K562 (cell line): ENCODE measurements at regions not wholly inside any gene's neighbourhood (a gene's known extent, or its start where the extent isn't known, plus 50 kb on each side); places are given as distances from the start of the nearest gene placed in this dataset.

Source experiments
- ATAC-seq: fragments of 200-7000 bp; cut with Tn5 transposase; 3 replicates; pipeline ENCODE4 v1.9.1; 2020; ENCODE audit warnings: moderate library complexity
- BruUV-seq: library from RNA; stranded (reverse); fragments of 400-500 nt; replicated peaks from 2 replicates; lab custom pipeline; 2021; lab: Mats Ljungman, UMichigan
- CTCF ChIA-PET: fragments of 300-600 bp; formaldehyde crosslinking; extraction: SDS; loops from one replicate; lab custom pipeline; 2021; ENCODE audit warnings: low intra/inter-chr PET ratio; lab: Yijun Ruan, JAX
- POLR2A ChIA-PET: fragments of 300-600, 350-650 bp; sonication (Branson Sonifier 250); formaldehyde crosslinking; extraction: SDS; loops from one replicate; lab custom pipeline; 2021; ENCODE audit warnings: antibody characterized with exemption, inconsistent platforms; lab: Yijun Ruan, JAX
- DNase-seq, 4 experiments: peaks; one replicate each; pipeline versions ENCODE4 v3.0.0 to v3.0.0-alpha.2; 2011 to 2018; ENCODE audit warnings: low spot score in 3 of 4, mixed read lengths in 3 of 4; ENCODE audit errors: extremely low read depth in 1 of 4
- FAIRE-seq: peaks from 2 replicates; lab custom pipeline; 2011; peaks lifted over from hg19 to GRCh38; lab: Jason Lieb, UNC
- H2AFZ ChIP-seq: 2 replicates; pipeline ENCODE4 v1.6.0; 2011; ENCODE audit warnings: low read depth, low read length, control low read depth, inconsistent platforms
- H3K27ac ChIP-seq: fragments of 200-600 bp; 3 replicates; pipeline ENCODE4 v1.8.0; 2011; ENCODE audit warnings: low read depth, mild to moderate bottlenecking, control low read depth, inconsistent platforms, low read length, moderate library complexity, mixed read lengths; ENCODE audit errors: extremely low read depth
- H3K27me3 ChIP-seq, 2 experiments: fragments of 300-600 bp in 1 of 2; 2 replicates in 1 of 2; 3 replicates in 1 of 2; pipeline versions ENCODE4 v1.6.0 to v1.8.0; 2011; ENCODE audit warnings: inconsistent platforms in 2 of 2, low read length in 2 of 2, mild to moderate bottlenecking in 1 of 2, mixed read lengths in 1 of 2, moderate library complexity in 1 of 2; ENCODE audit not compliant: control insufficient read depth in 2 of 2, insufficient read depth in 2 of 2
- H3K36me3 ChIP-seq: fragments of 300-600 bp; 3 replicates; pipeline ENCODE4 v1.8.0; 2011; ENCODE audit warnings: mild to moderate bottlenecking, low read length, inconsistent platforms; ENCODE audit not compliant: control insufficient read depth, insufficient read depth
- H3K4me1 ChIP-seq, 2 experiments: fragments of 200-600 bp in 1 of 2; replicated peaks in 1 of 2; 2 replicates in 1 of 2; 3 replicates in 1 of 2; pipeline versions ENCODE4 v1.5.1 to v1.8.0; 2011; ENCODE audit warnings: inconsistent platforms in 2 of 2, low read length in 2 of 2, mild to moderate bottlenecking in 1 of 2, mixed read lengths in 1 of 2, moderate library complexity in 1 of 2; ENCODE audit not compliant: control insufficient read depth in 2 of 2, insufficient read depth in 2 of 2
- H3K4me2 ChIP-seq: 2 replicates; pipeline ENCODE4 v1.6.1; 2011; ENCODE audit warnings: low read length, control low read depth, inconsistent platforms, mixed read lengths; ENCODE audit not compliant: insufficient read depth
- H3K4me3 ChIP-seq: fragments of 200-600 bp; sonication (generic), shearing (Covaris generic); 2 replicates; pipeline ENCODE4 v1.5.1; 2016; ENCODE audit warnings: control low read depth, inconsistent platforms
- H3K79me2 ChIP-seq: fragments of 200-600 bp; 3 replicates; pipeline ENCODE4 v1.8.0; 2011; ENCODE audit warnings: low read length, inconsistent platforms; ENCODE audit not compliant: control insufficient read depth, insufficient read depth
- H3K9ac ChIP-seq, 2 experiments: 2 replicates each; pipeline versions ENCODE4 v1.6.0 to v1.6.1; 2011; ENCODE audit warnings: low read depth in 2 of 2, low read length in 2 of 2, control low read depth in 1 of 2, inconsistent platforms in 1 of 2, mild to moderate bottlenecking in 1 of 2, mixed read lengths in 1 of 2; ENCODE audit not compliant: insufficient read depth in 1 of 2
- H3K9me1 ChIP-seq: one replicate; pipeline ENCODE4 v1.6.0; 2011; ENCODE audit warnings: inconsistent platforms, mild to moderate bottlenecking, low read length, moderate library complexity; ENCODE audit not compliant: control insufficient read depth, insufficient read depth
- H3K9me3 ChIP-seq: replicated peaks from 2 replicates; pipeline ENCODE4 v1.5.1; 2011; ENCODE audit warnings: low read depth, low read length, inconsistent platforms; ENCODE audit not compliant: control insufficient read depth, insufficient read depth
- H4K20me1 ChIP-seq: replicated peaks from 2 replicates; pipeline ENCODE4 v1.6.1; 2011; ENCODE audit warnings: low read length, inconsistent platforms, mixed read lengths; ENCODE audit not compliant: control insufficient read depth, insufficient read depth
- RFX7 ChIP-seq: fragments of 250-450 bp; sonication (Bioruptor Pico); IDR thresholded peaks from 2 replicates; pipeline ENCODE4 v1.5.1; 2021; ENCODE audit warnings: mild to moderate bottlenecking
- WGBS: fragments of 100-300 bp; shearing (Covaris generic); methylation state at CpG from one replicate; pipeline ENCODE4 v1.1.6; 2016; ENCODE audit warnings: low coverage, mixed read lengths; ENCODE audit not compliant: insufficient coverage; ENCODE audit errors: missing lambda C conversion rate; 5-methylcytosine and 5-hydroxymethylcytosine counted together
- in situ Hi-C: fragments of 300-500 bp; cut with MboI; formaldehyde crosslinking; loops from 4 replicates; pipeline ENCODE4 v1.15.0; 2018; ENCODE audit warnings: inconsistent platforms, mixed read lengths
- intact Hi-C: fragments of 100-400 bp; cut with micrococcal nuclease; formaldehyde crosslinking; loops from 2 replicates; pipeline ENCODE4 v1.14.2; 2022
- TF ChIP-seq, protein P1 (sequence below): sonication (generic); formaldehyde crosslinking; IDR thresholded peaks from 2 replicates; pipeline ENCODE4 v1.8.0; 2022; ENCODE audit warnings: missing genetic modification reagents, mild to moderate bottlenecking, borderline replicate concordance

DNA sequence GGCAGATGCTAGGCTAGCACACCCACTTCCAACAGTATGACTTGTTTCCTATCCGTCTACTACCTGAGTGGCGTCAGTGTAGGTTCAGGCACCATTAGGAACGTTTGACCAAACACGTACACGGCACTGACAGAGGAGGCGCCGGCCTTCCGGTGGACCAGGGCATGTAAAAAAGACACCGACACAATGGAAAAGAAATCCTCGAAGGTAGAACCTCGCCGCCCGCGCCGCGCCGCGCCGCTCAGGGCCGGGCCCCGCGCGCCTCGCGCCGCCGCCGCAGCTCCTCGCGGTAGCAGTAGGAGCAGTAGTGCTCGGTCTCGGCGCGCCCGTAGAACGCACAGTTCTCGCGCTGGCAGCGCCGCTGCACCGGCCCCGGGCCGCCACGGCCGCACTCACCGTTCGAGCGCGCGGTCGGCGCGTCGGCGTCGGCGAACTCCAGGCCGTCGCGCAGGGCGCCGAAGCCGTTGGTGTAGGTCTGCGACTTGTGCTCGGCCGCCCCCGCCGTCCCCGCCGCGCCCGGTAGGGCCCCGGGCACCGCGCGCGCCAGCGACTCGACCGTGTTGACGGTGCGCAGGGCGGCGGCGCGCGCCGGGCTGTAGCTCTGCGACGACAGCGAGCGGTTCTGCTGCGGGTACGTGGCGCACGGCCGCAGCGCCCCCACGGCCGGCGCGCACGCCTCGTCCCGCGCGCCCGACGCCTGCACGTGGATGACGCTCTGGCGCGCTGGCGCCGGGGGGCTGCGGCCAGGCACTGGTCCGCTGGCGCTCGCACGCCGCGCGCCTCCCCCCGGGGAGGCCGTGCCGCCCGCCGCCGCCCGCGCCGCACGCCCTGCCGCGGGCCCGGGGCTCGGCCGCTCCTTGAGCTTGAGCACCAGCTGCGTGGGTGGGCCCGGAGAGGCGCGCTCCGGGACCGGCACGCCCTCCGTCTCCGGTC is 156.7 kb downstream of the KLF13 start:
- H3K4me1 ChIP-seq = peaks cover 0 to 4% of the 10 kb centered on the region in 2 experiments; a peak in 2 of 5 replicates
- no peaks in the 10 kb centered on the region for H3K36me3 ChIP-seq
- H3K79me2 ChIP-seq = no peaks in the 10 kb centered on the region
- DNase-seq (no peak), FAIRE-seq (no peak), ATAC-seq (no peak)
- in situ Hi-C loops = no loop called here
- ChIA-PET CTCF (no interaction called here), POLR2A (interaction anchor here (1.0 kb wide), 1 partner anchor 15 kb away, joined by 3 read pairs; no protein-coding TSS in a partner anchor)
- H3K4me3 ChIP-seq = no peak overlapping the region
- TF ChIP-seq RFX7 (CRISPR knock-in tag) = no peak
- TF ChIP-seq, protein P1, sequence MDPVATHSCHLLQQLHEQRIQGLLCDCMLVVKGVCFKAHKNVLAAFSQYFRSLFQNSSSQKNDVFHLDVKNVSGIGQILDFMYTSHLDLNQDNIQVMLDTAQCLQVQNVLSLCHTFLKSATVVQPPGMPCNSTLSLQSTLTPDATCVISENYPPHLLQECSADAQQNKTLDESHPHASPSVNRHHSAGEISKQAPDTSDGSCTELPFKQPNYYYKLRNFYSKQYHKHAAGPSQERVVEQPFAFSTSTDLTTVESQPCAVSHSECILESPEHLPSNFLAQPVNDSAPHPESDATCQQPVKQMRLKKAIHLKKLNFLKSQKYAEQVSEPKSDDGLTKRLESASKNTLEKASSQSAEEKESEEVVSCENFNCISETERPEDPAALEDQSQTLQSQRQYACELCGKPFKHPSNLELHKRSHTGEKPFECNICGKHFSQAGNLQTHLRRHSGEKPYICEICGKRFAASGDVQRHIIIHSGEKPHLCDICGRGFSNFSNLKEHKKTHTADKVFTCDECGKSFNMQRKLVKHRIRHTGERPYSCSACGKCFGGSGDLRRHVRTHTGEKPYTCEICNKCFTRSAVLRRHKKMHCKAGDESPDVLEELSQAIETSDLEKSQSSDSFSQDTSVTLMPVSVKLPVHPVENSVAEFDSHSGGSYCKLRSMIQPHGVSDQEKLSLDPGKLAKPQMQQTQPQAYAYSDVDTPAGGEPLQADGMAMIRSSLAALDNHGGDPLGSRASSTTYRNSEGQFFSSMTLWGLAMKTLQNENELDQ (CRISPR knock-in tag) = no peak
- WGBS = 78% methylated on average over 36 of the region's 147 CpGs
- peaks cover 1% of the 10 kb centered on the region; the same call in 1 of the 2 replicates for H4K20me1 ChIP-seq
- no peaks in the 10 kb centered on the region for H3K9me1 ChIP-seq
- H3K27me3 ChIP-seq = peaks cover 0 to 33% of the 10 kb centered on the region in 2 experiments; a peak in 2 of 5 replicates
- no peak overlapping the region for H3K27ac ChIP-seq
- H3K9ac ChIP-seq = no peak overlapping the region
- H3K9me3 ChIP-seq = no peaks in the 10 kb centered on the region
- BruUV-seq = no TSS peak
- no peak overlapping the region for H2AFZ ChIP-seq
- intact Hi-C loops = no loop called here
- no peak overlapping the region for H3K4me2 ChIP-seq
